LoVo (cell line): ENCODE measurements at regions not wholly inside any gene's neighbourhood (a gene's known extent, or its start where the extent isn't known, plus 50 kb on each side); places are given as distances from the start of the nearest gene placed in this dataset.

Experiments used
- DNase-seq: peaks from one replicate; pipeline ENCODE4 v3.0.0-alpha.2; 2016; ENCODE audit warnings: low spot score

DNA sequence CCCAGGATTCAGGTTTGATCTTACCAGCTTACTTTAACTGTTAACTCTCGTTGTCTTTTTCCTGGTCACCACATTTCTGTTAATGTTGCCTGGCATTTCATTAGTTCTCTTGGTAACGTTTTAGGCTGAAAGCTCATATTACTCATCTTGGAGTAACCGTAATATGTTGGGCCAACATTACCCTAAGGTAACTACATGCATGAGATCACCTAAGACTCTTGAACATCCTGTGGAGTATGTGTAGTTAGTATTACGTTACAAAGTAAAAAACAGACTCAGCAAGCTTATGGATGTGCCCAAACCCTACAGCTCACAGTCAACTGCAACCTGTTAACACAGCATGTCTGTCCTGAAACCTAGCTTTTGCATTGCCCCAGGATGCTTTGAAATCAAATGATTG, 203.3 kb upstream of the HS3ST1 start:
- DNase-seq: no peak

DNA sequence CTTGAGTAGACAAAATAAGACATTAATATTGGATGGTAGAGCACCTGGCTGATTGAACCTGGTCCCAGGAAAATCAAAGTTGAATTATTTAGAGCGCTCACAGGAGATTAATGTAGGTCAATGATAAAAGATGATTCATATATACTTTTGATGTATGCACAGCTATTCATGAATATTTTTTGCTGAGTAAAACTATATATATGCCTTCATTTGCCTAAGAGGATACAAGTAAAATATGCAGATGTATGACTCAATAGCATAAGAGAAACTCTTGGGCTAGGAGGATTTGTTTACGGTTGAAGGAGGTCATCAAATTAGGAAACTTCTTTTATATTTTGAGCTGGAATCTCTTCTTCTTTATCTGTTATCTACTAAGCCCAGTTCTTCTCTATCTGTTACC, 202.7 kb upstream of the HS3ST1 start:
- DNase-seq: no peak

DNA sequence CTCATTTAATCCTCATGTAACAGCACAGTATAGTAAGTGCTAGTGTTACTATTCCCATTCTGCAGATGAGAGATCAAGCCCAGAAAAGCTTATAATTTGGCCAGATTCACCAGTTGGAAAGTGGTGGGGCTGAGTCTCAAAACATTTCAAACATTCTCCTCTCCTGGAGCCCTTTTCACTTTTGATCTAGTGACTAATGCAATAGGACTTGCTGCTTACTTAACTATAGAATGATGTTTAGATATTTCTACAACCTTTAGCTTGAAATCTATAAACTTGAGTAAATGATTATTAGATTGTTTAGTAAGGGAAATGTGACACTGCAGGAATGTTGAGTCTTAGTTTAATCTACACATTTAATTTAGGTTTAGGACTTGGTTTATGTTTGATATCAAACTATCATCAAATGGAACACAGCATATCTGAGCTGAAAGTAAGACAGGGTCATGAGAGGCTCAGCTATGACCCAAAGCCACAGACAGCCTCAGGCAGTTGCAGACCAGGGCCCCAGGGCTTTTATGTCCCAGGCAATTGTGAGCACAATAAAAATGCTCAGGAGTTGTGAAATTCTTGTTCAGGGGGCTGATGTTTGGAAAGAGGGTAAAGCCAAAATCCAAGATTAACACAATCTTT, 199.5 kb upstream of the HS3ST1 start:
- DNase-seq: no peak

DNA sequence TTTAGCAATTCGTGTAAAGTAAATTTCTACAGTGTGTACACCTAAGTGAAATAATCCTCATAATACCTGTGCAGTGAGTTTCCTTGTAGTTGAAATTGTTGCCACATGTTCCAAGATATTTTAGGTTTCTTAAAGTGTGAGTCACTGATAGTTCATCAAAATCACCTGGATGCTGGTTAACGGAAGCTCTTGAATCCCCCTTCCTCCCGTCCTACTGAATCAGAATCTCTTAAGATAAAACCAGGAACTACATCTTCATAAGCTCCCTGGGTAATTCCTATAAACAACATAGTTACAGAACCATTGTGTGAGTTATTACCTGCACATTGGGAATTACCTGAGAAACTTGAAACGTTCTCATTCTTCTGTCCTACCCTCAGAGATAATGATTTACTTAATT, 197.4 kb upstream of the HS3ST1 start:
- no peak for DNase-seq

DNA sequence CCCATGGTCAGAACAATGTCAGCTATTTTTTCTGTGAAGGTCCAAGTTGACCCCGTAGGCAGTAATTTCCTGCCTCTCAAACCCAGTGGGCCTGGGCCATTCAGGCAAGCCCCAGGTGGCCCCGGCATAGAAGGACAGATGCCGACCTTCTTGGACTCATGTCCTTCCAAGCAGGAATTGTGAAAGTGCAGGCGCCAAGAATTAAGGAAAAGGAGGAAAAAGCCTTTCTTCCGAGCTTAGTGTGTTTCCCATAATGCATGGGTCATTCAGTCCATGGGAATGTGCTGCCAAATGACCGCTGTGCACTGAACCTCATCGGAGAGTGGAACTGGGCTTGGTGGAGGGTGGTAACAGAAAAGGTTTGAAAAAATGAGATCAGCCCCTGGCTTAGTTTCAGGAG, 196.5 kb upstream of the HS3ST1 start:
- DNase-seq: no peak

DNA sequence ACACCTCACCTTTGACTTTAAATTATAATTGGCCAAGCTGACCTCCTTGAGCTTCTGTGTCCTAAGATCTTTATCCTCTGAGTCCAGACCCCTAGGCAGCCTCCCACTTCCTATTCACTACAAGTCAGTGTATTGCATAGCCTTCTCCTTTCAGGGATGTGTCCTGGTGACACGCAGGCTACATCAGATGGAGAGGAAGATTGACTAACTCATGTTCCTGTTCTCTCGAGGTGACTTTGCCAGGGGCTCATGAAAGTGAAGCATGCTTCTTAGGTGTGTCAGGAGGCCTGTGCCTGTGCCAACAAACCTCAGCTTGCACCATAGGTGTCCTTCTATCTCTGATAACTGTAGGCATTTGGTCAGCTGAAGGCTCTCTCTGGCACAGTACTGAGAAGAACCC, 195.7 kb upstream of the HS3ST1 start:
- DNase-seq: peak; percentile 36

DNA sequence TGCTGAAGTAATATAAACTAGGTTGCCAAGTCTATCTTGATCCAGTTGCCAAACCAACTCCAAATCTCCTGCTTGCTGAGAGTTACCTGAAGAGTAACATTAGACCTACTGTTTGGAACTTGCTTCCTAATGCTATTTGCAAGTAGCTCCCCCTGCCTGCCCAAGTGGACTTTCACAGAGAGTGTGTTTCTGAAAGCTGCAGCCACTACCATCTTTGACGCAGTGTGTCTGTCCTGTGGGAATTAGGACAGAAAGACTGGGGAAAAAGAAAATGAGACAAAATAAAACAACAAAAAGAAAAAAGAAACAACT, 195.0 kb upstream of the HS3ST1 start:
- peak; percentile 47 for DNase-seq

DNA sequence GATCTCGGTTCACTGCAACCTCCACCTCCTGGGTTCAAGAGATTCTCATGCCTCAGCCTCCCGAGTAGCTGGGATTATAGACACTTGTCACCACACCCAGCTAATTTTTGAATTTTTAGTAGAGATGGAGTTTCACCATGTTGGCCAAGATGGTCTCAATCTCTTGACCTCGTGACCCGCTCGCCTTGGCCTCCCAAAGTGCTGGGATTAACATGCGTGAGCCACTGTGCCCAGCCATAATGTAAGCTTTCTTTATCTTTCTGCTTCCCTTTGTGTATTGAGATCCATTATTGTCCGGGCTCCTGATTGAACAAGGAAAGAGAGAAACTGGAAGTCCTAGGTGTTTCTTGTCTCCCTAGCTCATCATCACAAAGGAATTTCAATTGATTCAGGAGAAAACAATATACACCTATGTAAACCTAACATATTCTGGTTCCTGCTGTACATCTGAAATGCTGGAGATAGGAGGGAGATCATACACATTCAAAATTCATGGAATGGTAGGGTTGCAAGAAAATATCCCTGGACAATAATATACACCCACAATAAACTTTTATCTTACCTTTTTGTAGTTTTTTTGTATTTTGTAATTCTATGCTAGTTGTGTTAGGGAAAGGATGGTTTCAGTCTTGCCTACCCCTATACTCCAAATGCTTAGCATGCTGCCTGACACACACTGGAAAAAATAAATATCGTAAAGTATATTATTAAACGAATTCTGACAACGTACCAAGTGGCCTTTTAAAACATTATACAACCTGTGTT, 194.4 kb upstream of the HS3ST1 start:
- no peak for DNase-seq

DNA sequence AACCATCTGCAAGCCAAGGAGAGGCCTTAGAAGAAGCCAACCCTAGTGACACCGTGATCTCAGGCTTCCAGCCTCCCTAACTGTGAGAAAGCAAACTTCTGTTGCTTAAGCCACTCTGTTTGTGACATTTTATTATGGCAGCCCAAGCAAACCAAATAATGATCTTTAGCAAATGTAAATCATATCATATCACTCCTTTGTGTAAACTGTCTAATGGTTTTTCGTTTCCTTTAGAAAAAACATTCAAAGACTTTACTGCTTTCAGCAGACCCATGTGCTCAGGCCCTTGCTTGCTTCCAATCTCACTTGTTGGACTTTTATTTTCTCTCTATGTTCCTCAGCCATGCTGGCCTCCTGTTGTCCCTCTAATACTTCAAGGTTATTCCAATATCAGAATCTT, 192.2 kb upstream of the HS3ST1 start:
- DNase-seq: no peak

DNA sequence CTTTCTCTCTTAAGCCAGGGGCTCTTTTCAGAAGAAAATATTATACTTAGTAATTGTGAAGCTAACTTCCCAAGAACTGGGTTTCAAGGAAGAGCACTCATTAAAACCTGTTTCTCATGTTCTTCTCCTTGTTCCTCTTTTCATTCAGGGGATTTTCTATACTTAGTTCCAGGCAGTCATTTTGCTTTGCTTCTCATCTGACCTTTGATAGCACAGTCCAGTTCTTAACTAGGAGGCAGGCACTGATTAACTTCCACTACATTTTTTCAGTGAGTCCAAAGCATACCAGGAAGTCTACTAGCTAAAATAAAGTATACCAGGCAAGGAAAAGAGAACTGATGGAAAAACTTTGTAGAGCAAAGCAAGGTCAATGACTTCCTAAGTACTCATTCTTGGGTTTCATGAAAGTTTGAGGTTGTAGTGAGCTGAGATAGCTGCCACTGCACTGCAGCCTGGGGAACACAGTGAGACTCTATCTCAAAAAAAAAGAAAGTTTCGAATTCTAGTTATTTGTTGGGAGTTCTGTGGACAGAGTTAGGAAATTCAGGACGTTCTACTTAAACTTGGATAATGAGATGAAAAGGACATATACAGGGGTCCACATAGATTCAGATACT, 190.1 kb upstream of the HS3ST1 start:
- peak; percentile 25 for DNase-seq

DNA sequence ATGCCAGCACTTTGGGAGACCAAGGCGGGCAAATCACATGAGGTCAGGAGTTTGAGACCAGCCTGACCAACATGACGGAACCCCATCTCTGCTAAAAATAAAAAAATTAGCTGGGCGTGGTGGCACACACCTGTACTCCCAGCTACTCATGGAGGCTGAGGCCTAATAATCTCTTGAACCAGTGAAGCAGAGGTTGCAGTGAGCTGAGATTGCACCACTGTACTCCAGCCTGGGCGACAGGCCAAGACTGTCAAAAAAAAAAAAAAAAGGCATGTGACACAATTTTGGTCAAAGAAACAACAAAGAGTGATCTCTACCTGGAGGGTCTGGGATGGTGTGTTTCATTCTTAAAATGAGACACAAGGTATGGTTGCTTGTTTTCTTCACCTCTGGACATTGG, 188.2 kb upstream of the HS3ST1 start:
- no peak for DNase-seq

DNA sequence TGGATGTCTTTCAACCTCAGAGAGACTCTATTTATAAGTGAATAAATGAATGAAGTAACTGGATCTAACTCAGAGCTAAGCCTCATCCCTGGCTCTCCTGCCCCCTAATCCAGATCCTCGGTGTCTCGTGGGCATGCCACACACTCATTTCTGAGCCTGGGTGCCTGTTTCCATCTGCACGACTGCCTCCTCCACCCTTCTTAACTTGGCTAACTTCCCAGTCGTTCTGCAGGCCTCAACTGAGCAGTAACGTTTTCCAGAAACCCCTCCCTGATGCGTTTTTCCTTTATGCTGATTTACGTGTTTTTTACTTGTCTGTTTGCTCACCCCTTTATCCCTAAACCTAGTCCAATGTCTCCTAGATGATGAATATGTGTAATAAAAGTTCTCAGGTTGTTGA, 186.9 kb upstream of the HS3ST1 start:
- DNase-seq: peak; percentile 11

DNA sequence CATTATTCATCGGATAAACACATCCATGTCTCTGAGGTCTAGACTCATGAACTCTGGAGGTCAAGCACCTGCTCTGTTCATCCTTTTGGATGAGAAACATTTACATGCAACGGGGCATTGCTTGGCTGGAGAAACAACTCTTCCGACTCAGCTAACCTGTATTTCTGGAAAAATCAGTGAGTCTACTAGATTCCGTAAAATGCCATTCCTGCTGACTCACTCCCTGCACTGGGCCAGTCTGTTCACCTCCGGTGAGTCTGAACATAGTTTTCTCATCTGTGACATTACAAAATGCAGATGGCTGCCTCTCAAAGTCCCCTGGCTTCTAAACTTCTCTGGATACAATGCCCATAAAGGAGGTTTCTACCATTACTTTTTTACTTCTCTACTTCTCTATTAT, 185.7 kb upstream of the HS3ST1 start:
- peak; percentile 64 for DNase-seq

DNA sequence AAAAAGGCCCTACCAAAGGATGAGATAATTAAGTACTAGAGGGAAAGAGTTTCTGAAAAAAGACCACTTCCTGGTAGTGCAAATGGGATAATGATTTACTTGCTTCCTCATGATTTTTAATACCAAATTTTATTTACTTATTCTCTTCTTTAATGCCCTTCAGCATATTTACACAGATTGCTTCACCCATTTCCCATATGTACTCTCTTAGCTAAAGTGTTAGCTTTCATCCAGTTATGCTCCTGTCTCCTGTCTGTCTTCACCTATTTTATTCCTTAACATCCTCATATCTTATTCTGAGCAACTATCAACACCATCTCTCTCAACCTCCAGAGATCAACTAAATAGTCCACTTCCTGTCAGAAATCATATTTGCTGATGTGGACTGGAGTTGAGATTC, 183.2 kb upstream of the HS3ST1 start:
- DNase-seq: no peak

DNA sequence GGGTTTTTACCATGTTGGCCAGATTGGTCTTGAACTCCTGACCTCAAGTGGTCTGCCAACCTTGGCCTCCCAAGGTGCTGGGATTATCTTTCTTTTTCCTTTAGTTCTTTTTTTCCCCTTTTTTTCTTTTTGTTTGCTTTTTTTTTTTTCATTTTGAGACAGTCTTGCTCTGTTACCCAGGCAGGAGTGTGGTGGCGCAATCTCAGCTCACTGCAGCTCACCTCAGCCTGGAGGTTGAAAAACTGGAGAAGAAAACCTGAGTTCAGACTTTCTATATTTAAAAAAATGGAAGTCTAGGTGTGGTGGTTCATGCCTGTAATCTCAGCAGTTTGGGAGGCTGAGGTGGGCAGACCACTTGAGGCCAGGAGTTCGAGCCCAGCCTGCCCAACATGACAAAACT, 181.1 kb upstream of the HS3ST1 start:
- no peak for DNase-seq

DNA sequence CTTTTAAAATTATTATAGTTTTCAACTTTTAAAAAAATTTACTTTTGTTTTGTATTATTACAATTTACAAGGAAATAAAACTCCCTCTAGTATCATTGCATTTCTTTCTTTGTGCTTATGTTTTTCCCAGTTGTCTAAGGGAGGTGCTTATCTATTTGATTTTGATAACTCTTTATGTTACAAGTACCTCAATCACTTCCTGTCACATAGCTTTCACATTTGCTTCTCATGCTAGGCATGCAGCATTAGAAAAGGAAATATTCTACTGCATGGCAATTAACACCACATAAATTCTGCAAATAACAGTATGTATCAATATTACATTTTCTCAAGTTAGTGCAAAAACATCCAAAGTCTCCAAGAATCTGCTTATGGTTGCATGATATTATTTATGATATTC, 180.3 kb upstream of the HS3ST1 start:
- DNase-seq: no peak

DNA sequence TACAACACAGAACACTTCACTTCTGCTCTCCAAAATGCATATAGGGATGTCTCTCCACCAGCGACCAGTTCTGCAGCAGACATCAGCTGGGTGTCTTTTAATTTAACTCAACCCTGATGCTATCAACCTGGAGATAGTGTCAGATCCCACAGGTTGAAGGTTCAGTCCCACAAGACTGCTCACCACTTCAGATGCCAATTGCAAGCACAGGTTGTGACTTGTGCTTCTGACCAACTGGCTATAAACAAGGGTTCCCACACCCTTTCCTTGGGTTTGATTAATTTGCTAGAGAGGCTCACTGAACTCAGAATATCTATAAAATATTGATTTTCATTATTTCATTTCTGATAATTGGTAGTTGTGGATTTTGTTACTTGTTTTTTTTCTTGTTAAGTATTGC, 177.4 kb upstream of the HS3ST1 start:
- no peak for DNase-seq

DNA sequence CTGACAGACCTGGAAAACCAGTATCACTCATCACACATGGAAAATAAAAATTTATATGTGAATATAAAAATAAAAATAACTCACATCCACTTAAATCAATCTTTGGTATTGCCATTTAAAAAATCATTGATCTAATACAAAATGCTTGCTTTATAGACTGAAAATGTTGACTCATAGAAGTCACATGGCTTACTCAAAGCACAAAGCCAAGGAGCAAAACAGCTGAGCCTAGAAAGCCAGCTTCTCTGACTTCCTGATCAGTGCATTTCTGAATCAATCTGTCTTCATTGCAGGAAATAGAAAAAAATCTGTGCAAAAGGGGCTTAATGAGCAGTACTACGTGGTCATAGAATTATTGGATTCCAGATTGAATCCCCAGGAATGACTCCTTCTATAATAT, 176.9 kb upstream of the HS3ST1 start:
- DNase-seq: no peak

DNA sequence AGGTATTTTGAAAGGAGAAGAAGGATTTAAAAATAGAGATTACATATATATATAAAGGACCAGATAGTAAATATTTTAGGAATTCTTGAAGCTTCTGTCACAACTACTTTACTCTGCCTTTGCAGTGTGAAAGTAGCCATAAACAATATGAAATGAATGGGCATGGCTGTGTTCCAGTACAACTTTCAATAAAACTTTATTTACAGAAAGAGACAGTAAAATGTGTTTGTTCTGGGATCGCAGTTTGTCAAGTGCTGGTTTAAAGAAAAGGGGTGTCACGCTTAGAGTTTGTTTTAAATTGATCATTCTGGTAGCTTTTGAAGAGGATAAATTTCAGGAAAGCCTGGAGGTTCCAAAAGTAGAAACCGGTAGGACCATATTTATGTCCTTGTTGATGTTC, 176.1 kb upstream of the HS3ST1 start:
- DNase-seq: no peak

DNA sequence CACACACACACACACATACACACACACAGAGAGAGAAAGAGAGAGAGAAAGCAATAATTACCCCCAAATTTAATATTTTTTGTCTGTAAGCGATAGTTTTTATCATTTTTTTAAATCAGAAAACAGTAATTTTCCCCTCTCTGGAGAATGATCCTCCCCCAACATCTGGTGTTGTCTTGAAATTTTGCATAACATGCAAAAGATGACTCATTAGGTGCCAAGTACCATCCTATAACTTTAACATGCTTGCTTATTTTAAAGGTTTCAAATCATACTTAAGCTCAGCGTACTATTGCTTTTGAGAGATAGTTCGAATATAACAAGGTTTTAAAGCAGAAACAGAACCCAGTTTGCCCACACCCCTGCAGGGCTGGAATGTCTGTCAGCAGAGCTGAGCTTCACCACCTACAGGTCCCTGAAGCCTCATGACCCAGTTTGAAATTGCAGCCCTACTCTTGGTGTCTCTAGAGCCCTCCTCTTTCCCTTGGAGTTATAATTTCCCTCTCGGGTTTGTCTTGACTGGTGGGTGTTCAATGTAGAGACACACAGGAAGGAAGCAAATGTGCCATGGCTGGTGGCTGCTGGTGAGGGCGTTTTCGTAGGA, 175.0 kb upstream of the HS3ST1 start:
- DNase-seq: no peak

DNA sequence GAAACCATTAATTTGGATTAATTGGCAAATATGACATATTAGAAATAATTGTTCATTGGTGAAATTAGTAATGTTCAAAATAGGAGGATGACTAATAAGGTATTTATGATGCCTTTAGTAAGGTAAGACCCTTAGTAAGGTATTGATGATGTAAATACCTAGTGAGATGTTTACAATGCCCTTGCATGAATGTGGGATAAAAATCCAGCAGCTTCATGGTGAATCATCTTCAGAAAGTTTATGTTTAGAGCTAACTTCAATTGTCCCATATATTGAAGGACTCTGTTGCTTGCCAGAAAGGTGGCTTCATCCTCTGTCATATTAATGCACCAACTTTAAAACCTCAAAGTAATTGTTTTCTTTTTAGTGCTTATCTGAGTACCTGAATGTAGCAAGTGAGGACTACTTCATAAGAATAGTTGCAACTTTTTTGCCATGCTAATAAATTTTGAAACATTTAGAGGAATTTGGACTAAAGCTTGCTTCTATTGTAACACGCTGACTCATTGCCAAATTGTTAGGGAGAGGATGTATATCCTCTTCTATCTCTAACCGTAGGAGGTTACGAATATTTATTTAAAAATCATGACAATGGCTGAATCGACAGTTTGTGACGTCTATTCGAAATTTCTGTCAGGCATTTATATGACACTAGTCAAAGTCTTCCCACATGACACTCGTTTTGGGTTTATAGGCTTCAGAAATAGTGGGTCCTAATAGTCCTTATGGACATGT, 174.1 kb upstream of the HS3ST1 start:
- no peak for DNase-seq

DNA sequence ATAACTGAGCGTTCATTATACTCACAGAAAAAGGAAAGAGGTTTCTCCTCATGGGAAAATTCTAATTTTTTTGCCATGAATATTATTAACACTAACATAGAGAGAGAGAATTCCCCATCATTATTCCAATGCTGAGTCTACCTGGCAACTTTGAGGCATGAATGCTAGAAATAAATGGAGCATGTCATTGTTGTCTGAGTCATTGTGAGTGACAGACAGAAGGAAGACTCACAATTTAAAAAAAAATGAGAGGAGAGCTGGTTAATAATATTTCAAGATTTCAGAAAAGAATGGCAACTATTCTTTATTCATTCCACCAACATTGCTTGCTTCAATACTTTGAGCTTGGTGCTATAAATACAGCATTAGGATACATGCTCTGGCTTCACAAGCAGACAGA, 170.4 kb upstream of the HS3ST1 start:
- DNase-seq: no peak

DNA sequence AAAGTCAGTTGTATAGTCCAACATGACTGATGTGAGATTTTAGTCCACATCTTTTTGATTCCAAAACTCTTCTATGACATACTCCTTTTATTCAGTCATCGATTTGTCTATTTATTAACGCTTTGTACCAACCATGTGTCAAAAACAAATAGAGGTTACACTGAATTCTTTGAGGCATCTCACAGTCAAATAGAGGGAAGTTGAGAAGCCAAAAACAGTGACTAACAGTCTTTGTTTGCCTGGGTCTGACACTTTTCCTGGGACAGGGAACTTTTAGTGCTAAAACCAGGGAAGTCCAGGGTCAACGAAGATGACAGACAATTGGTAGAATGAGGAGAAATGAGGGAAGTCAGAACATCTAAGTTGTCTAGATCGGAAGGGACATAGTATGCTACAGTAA, 169.9 kb upstream of the HS3ST1 start:
- DNase-seq: no peak
